BLaER1 treated with 17β-estradiol and CSF1 and Interleukin-3, amounts not matched to agents 10 nM and 100 nM (cell line): ENCODE measurements at regions not wholly inside any gene's neighbourhood (a gene's known extent, or its start where the extent isn't known, plus 50 kb on each side); places are given as distances from the start of the nearest gene placed in this dataset.
"Not testable (repeated sequence)": the region's sequence is repeated elsewhere in the genome, so short reads cannot be mapped to it uniquely, and the experiment has no call there.

Experiments
- H3K27ac ChIP-seq, 11 experiments: shearing (Covaris generic); formaldehyde crosslinking; 2 replicates each; pipeline ENCODE4 v1.8.1; 2022
- H3K27me3 ChIP-seq, 11 experiments: shearing (Covaris generic); formaldehyde crosslinking; 2 replicates each; pipeline ENCODE4 v1.8.1; 2022
- H3K36me3 ChIP-seq, 11 experiments: shearing (Covaris generic); formaldehyde crosslinking; 2 replicates each; pipeline ENCODE4 v1.8.1; 2022
- H3K4me1 ChIP-seq, 10 experiments: shearing (Covaris generic); formaldehyde crosslinking; 2 replicates each; pipeline ENCODE4 v1.8.1; 2022
- H3K4me2 ChIP-seq, 11 experiments: shearing (Covaris generic); formaldehyde crosslinking; 2 replicates each; pipeline ENCODE4 v1.8.1; 2022
- H3K4me3 ChIP-seq, 10 experiments: shearing (Covaris generic); formaldehyde crosslinking; 2 replicates each; pipeline ENCODE4 v1.8.1; 2022
- H3K9ac ChIP-seq, 11 experiments: shearing (Covaris generic); formaldehyde crosslinking; 2 replicates each; pipeline ENCODE4 v1.8.1; 2022
- H3K9me3 ChIP-seq, 11 experiments: shearing (Covaris generic); formaldehyde crosslinking; replicated peaks in 1 of 11; 2 replicates each; pipeline ENCODE4 v1.8.1; 2022
- H4K20me1 ChIP-seq, 11 experiments: shearing (Covaris generic); formaldehyde crosslinking; 2 replicates each; pipeline ENCODE4 v1.8.1; 2022
- Cebpa-rat ChIP-seq, 11 experiments: shearing (Covaris generic); IDR thresholded peaks; 2 replicates each; pipeline ENCODE4 v1.8.1; 2022

DNA sequence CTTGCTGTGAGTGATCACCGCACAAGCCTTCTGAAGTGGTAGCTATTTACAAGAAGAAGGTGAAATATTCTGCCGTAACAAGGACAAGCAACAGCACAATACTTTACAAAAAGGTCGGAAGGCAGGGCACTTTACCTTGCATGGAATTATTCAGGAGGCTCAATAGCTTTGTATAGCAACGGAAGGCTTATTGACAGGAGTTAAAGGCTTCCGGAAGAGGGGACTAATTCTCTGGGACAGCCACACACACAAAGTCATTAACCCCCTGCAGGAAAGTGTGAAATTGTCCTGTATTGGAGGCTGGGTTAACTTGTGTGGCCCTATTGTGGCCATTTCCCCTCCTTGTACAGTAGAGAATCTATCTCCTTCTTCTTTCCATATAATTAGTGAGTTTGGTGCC lies 199.3 kb upstream of the SEMA6A start:
- Histone ChIP-seq H3K4me2 (no peak overlapping the region), H3K27ac (no peak overlapping the region), H3K4me3 (no peak overlapping the region), H3K4me1 (no peaks in the 10 kb centered on the region), H3K27me3 (no peaks in the 10 kb centered on the region), H3K9me3 (no peaks in the 10 kb centered on the region), H4K20me1 (no peaks in the 10 kb centered on the region), H3K9ac (no peak overlapping the region), H3K36me3 (no peaks in the 10 kb centered on the region)
- TF ChIP-seq Cebpa-rat (IDR thresholded peaks at IDR 0.05), result no peak

DNA sequence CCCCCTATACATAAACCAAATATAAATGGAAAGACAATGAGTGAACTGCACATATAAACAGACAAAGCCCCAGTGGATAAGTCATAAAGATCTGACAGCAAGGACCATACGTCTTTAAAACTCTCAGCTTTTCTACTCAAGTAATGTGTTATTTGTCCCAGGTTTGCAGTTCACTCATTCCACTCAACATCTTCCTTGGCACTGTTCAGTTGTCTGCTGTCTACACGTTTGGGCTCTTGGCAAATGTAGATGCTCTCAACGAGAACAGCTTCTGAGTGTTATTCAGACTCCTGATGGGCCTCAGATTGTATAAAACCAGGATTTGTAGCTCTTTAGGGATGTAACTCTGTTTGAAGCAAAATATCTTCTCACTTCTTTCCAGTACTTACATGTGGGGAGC lies 198.2 kb upstream of the SEMA6A start:
- H3K27ac ChIP-seq, result no peak overlapping the region
- TF ChIP-seq Cebpa-rat (IDR thresholded peaks at IDR 0.05), result no peak
- no peak overlapping the region for H3K4me2 ChIP-seq
- no peaks in the 10 kb centered on the region for H3K9me3 ChIP-seq
- no peaks in the 10 kb centered on the region for H3K4me1 ChIP-seq
- no peaks in the 10 kb centered on the region for H4K20me1 ChIP-seq
- H3K27me3 ChIP-seq, result no peaks in the 10 kb centered on the region
- H3K9ac ChIP-seq, result no peak overlapping the region
- H3K36me3 ChIP-seq, result no peaks in the 10 kb centered on the region
- no peak overlapping the region for H3K4me3 ChIP-seq

- Histone ChIP-seq H3K4me3 (no peak overlapping the region), H3K9me3 (no peaks in the 10 kb centered on the region), H3K27ac (no peak overlapping the region), H3K4me1 (no peaks in the 10 kb centered on the region), H3K9ac (no peak overlapping the region), H3K27me3 (no peaks in the 10 kb centered on the region), H4K20me1 (no peaks in the 10 kb centered on the region), H3K4me2 (no peak overlapping the region), H3K36me3 (no peaks in the 10 kb centered on the region)
- TF ChIP-seq Cebpa-rat (IDR thresholded peaks at IDR 0.05), result no peak
Observed at GRCh38 chr5:116772152-116772501, 197.5 kb upstream of the SEMA6A start.

DNA sequence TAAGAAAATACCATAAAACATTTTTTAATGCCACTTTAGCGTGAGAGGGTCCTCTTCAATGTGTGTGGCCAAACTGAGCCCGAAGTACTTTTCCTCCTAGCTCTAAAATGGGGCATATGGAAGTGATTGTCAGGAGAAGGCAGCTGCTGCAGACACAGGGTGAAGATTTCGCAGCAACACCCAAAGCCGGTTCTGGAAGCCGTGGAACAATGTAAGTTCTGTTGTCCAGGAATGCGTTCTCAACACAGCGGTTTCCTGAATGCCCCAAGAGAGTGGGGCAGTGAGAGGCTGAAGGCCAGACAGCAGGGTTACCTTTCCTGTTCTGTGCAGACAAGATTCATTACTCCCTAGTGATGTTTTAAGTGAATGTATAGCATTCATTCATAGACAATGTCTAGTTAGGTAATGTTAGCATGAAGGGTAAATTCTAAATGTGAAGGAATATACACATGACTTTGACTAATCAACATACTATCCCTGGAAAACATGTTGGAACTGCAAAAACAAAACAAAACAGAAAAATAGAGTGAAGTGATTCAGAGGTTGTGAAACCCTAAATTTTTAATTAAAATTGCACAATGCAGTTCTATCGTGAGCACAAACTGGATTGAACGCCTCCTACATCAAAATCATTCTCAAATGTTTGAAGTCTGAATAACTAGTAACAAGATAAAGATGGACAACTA lies 197.0 kb upstream of the SEMA6A start:
- H3K4me3 ChIP-seq, result no peak overlapping the region
- H3K4me2 ChIP-seq, result no peak overlapping the region
- H3K4me1 ChIP-seq, result peaks cover 0 to 1% (median 0%) of the 10 kb centered on the region in 10 experiments; a peak in 4 of 20 replicates
- H3K27ac ChIP-seq, result no peak overlapping the region
- H3K36me3 ChIP-seq, result no peaks in the 10 kb centered on the region
- no peaks in the 10 kb centered on the region for H4K20me1 ChIP-seq
- H3K27me3 ChIP-seq, result no peaks in the 10 kb centered on the region
- no peak for TF ChIP-seq Cebpa-rat (IDR thresholded peaks at IDR 0.05)
- H3K9ac ChIP-seq, result no peak overlapping the region
- H3K9me3 ChIP-seq, result no peaks in the 10 kb centered on the region

DNA sequence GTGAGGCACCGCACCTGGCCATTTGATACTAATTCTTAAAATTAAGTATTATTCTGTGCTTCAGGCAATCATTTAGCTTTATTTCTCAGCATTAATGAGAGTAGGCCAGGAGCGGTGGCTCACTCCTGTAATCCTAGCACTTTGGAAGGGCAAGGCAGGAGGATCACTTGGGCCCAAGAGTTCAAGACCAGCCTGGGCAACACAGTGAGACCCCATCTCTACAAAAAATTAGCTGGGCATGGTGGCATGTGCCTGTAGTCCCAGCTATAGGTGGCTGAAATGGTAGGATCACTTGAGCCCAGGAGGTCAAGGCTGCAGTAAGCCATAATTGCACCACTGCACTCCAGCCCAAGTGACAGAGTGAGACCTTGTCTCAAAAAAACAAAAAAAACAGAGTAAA lies 195.3 kb upstream of the SEMA6A start:
- not testable (repeated sequence) for H3K27ac ChIP-seq, H3K27me3 ChIP-seq, H3K4me2 ChIP-seq, H3K36me3 ChIP-seq, H3K4me3 ChIP-seq, H3K9me3 ChIP-seq, H4K20me1 ChIP-seq, H3K9ac ChIP-seq
- peaks cover 0 to 16% (median 0%) of the 10 kb centered on the region in 10 experiments; a peak in 6 of 20 replicates for H3K4me1 ChIP-seq

DNA sequence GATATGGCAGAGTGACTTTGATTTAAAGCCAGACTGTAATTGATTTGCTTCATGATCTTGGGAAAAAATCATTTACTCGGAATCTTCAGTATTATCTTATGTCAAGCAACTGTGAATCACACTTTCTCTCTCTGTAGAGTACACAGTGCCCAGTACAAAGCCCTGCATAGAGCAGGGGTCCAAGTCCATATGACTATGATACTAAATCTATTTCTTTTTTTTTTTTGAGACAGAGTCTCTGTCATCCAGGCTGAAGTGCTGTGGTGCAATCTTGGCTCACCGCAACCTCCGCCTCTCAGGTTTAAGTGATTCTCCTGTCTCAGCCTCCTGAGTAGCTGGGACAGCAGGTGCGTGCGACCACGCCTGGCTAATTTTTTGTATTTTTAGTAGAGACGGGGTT lies 194.8 kb upstream of the SEMA6A start:
- no peak for TF ChIP-seq Cebpa-rat (IDR thresholded peaks at IDR 0.05)
- no peak overlapping the region for H3K9ac ChIP-seq
- no peaks in the 10 kb centered on the region for H4K20me1 ChIP-seq
- H3K4me3 ChIP-seq, result no peak overlapping the region
- no peak overlapping the region for H3K4me2 ChIP-seq
- H3K9me3 ChIP-seq, result no peaks in the 10 kb centered on the region
- no peaks in the 10 kb centered on the region for H3K36me3 ChIP-seq
- H3K4me1 ChIP-seq, result peaks cover 0 to 18% (median 0%) of the 10 kb centered on the region in 10 experiments; a peak in 7 of 20 replicates
- no peak overlapping the region for H3K27ac ChIP-seq
- no peaks in the 10 kb centered on the region for H3K27me3 ChIP-seq

- Histone ChIP-seq H3K4me2 (peak overlapping the region in 3 of 11 experiments; percentile 1 to 33 (median 31); a peak in 2 of 22 replicates), H3K4me3 (no peak overlapping the region), H3K27me3 (no peaks in the 10 kb centered on the region), H4K20me1 (no peaks in the 10 kb centered on the region), H3K27ac (peak overlapping the region in 4 of 11 experiments; percentile 6 to 69 (median 46); a peak in 5 of 22 replicates), H3K4me1 (peaks cover 0 to 24% (median 0%) of the 10 kb centered on the region in 10 experiments; a peak in 7 of 20 replicates), H3K36me3 (no peaks in the 10 kb centered on the region), H3K9ac (no peak overlapping the region), H3K9me3 (no peaks in the 10 kb centered on the region)
- peak in 2 of 11 experiments; percentile 31 to 33; a peak in 1 of 22 replicates for TF ChIP-seq Cebpa-rat (IDR thresholded peaks at IDR 0.05)
Observed at GRCh38 chr5:116766470-116766947, 191.9 kb upstream of the SEMA6A start.

DNA sequence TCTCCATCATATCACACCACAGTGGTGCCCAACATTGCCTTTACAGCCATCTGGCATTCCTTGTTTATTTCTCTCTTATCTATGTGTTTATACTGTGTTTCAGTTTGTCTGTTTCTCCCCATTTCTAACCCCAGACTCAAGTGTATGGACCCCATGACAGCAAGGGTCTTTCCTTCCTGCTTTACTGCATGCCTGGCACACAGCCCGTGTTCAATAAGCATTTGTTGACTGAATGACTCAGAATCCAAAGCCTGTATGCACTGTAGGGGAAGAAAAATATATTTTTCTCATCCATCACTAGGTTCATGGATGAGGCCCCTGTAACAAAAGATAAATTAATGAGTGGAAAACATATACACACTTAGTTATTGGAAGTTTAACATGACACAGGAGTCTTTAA lies 190.8 kb upstream of the SEMA6A start:
- H3K9ac ChIP-seq, result no peak overlapping the region
- no peak overlapping the region for H3K4me3 ChIP-seq
- H3K4me2 ChIP-seq, result peak overlapping the region in 1 of 11 experiments; percentile 9; a peak in 1 of 22 replicates
- H3K36me3 ChIP-seq, result no peaks in the 10 kb centered on the region
- H3K27ac ChIP-seq, result peak overlapping the region in 2 of 11 experiments; percentile 37 to 69; a peak in 4 of 22 replicates
- no peaks in the 10 kb centered on the region for H3K27me3 ChIP-seq
- peaks cover 0 to 24% (median 0%) of the 10 kb centered on the region in 10 experiments; a peak in 7 of 20 replicates for H3K4me1 ChIP-seq
- TF ChIP-seq Cebpa-rat (IDR thresholded peaks at IDR 0.05), result no peak
- no peaks in the 10 kb centered on the region for H3K9me3 ChIP-seq
- no peaks in the 10 kb centered on the region for H4K20me1 ChIP-seq

GRCh38 chr5:116764941-116765340 lies 190.3 kb upstream of the SEMA6A start:
- Histone ChIP-seq H3K4me2 (no peak overlapping the region), H3K4me3 (no peak overlapping the region), H3K27me3 (no peaks in the 10 kb centered on the region), H4K20me1 (no peaks in the 10 kb centered on the region), H3K4me1 (peaks cover 0 to 24% (median 0%) of the 10 kb centered on the region in 10 experiments; a peak in 7 of 20 replicates), H3K36me3 (no peaks in the 10 kb centered on the region), H3K9me3 (no peaks in the 10 kb centered on the region), H3K27ac (no peak overlapping the region), H3K9ac (no peak overlapping the region)
- TF ChIP-seq Cebpa-rat (IDR thresholded peaks at IDR 0.05), result no peak
